ENCODE measurements at regions not wholly inside any gene's neighbourhood (a gene's known extent, or its start where the extent isn't known, plus 50 kb on each side); places are given as distances from the start of the nearest gene placed in this dataset.
A peak's percentile ranks its signal among the peaks of the same experiment; 100 is the strongest.

DNA sequence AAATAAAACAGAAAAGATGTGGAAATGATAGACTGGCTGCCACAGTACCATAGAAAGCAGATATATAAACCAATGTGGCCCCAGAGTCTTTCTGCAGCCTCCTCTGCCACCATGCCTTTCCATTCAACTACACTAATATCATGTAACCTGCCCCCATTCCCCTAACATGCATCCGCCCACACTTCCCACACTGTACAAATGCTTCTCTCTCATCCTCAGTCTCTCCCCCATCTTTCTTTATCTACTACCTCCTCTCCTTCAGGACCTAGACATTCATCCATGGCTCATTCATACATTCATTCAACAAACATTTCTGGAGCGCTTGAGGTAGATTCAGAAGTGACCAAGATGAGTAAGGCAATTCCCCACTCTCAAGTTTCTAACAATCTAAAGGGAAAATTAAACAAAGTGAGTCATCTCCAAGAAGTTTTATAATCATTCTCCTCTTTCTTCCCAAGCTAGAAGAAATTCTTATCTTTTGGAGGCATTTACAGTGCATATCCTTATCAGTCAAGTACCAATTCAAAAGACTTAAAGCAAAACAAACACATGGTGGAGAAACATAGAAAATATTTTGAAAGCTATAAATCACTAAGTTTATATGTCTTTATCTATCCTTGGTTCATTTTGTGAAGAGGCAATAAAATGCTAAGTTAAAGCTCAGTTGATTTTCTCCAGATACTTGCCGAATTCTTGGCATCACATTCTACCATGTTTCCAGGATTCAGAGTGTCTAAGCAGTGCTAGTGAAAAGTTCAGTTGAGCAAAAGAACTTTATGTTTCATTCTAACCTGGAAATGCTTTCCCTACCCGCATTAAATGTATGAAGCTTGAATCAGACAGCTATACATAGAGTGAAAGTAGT lies 70.5 kb upstream of the FRMD6 start:
- Histone ChIP-seq H3K9ac (ENCODE audit: low read length) (no peak overlapping the region), H3K9me3 (ENCODE audit: insufficient read depth, low read depth, low read length) (no peaks in the 10 kb centered on the region), H3K4ac (ENCODE audit: low read depth, low read length) (no peak overlapping the region), H4K91ac (ENCODE audit: low read depth, low read length) (no peak overlapping the region), H3K27me3 (ENCODE audit: insufficient read depth, low read length) (no peaks in the 10 kb centered on the region), H3K23ac (ENCODE audit: low read length) (no peak overlapping the region), H2BK120ac (ENCODE audit: insufficient read depth, low read length, poor library complexity) (no peak overlapping the region), H4K8ac (ENCODE audit: low read depth, low read length) (no peak overlapping the region), H2AFZ (ENCODE audit: insufficient read depth, low read length, poor library complexity) (no peak overlapping the region), H3K79me1 (ENCODE audit: low read length) (peaks cover 3% of the 10 kb centered on the region), H2BK12ac (ENCODE audit: low read length) (no peak overlapping the region), H3K4me2 (ENCODE audit: low read length) (no peak overlapping the region), H3K4me3 (ENCODE audit: low read depth, low read length) (no peak overlapping the region), H3K14ac (ENCODE audit: low read length) (no peak overlapping the region), H3K18ac (ENCODE audit: low read length) (no peak overlapping the region), H2BK5ac (ENCODE audit: low read depth, low read length, poor library complexity) (no peak overlapping the region), H3K27ac (ENCODE audit: low read depth, low read length) (no peak overlapping the region), H4K12ac (ENCODE audit: low read depth, low read length) (no peak overlapping the region), H3K4me1 (ENCODE audit: control insufficient read depth in 1 of 2, insufficient read depth in 2 of 2, low read length in 2 of 2) (peaks cover 2 to 3% of the 10 kb centered on the region in 2 experiments), H3K79me2 (ENCODE audit: control insufficient read depth, insufficient read depth, low read length, poor library complexity) (no peaks in the 10 kb centered on the region), H2AK5ac (ENCODE audit: low read length) (no peak overlapping the region), H3K36me3 (ENCODE audit: control insufficient read depth in 1 of 2, insufficient read depth in 2 of 2, low read length in 2 of 2) (no peaks in the 10 kb centered on the region)
- WGBS (ENCODE audit: extremely low coverage, insufficient coverage, insufficient read length) = no CpG with 5 or more reads among the region's 4 CpGs
- peak; percentile 54 to 81 for DNase-seq

DNA sequence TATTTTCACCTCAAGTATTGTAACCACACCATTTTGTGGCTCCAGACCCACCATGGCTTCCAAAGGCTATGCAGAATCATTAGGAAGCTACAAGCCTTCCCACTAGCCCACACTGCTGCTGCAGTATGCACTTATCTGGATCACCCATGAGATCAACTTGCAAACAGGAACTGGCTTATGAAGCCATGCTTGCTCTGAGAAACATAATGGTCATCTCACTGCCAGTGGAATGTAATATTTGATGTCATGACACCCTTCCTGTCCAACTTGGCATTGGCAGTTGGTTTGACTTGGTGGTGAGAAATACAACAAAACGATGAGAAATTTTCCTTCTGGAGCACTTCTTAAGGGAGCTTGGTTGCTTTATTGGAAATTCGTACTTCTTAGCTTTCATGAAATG lies 69.3 kb upstream of the FRMD6 start:
- H3K23ac ChIP-seq (ENCODE audit: low read length) = no peak overlapping the region
- no peak overlapping the region for H4K12ac ChIP-seq (ENCODE audit: low read depth, low read length)
- DNase-seq = no peak
- no peaks in the 10 kb centered on the region for H3K79me1 ChIP-seq (ENCODE audit: low read length)
- no peaks in the 10 kb centered on the region for H3K36me3 ChIP-seq (ENCODE audit: control insufficient read depth in 1 of 2, insufficient read depth in 2 of 2, low read length in 2 of 2)
- no peak overlapping the region for H2AK5ac ChIP-seq (ENCODE audit: low read length)
- no peak overlapping the region for H4K91ac ChIP-seq (ENCODE audit: low read depth, low read length)
- H3K9me3 ChIP-seq (ENCODE audit: insufficient read depth, low read depth, low read length) = no peaks in the 10 kb centered on the region
- no peaks in the 10 kb centered on the region for H3K27me3 ChIP-seq (ENCODE audit: insufficient read depth, low read length)
- H3K4me1 ChIP-seq (ENCODE audit: control insufficient read depth in 1 of 2, insufficient read depth in 2 of 2, low read length in 2 of 2) = no peaks in the 10 kb centered on the region
- whole genome bisulfite sequencing (ENCODE audit: extremely low coverage, insufficient coverage, insufficient read length) = no CpG with 5 or more reads among the region's 2 CpGs
- no peak overlapping the region for H3K9ac ChIP-seq (ENCODE audit: low read length)
- H3K27ac ChIP-seq (ENCODE audit: low read depth, low read length) = no peak overlapping the region
- H3K14ac ChIP-seq (ENCODE audit: low read length) = no peak overlapping the region
- H2AFZ ChIP-seq (ENCODE audit: insufficient read depth, low read length, poor library complexity) = no peak overlapping the region
- H3K18ac ChIP-seq (ENCODE audit: low read length) = no peak overlapping the region
- H4K8ac ChIP-seq (ENCODE audit: low read depth, low read length) = no peak overlapping the region
- no peak overlapping the region for H2BK120ac ChIP-seq (ENCODE audit: insufficient read depth, low read length, poor library complexity)
- H3K79me2 ChIP-seq (ENCODE audit: control insufficient read depth, insufficient read depth, low read length, poor library complexity) = no peaks in the 10 kb centered on the region
- H2BK12ac ChIP-seq (ENCODE audit: low read length) = no peak overlapping the region
- no peak overlapping the region for H3K4ac ChIP-seq (ENCODE audit: low read depth, low read length)
- no peak overlapping the region for H3K4me3 ChIP-seq (ENCODE audit: low read depth, low read length)
- H2BK5ac ChIP-seq (ENCODE audit: low read depth, low read length, poor library complexity) = no peak overlapping the region
- H3K4me2 ChIP-seq (ENCODE audit: low read length) = no peak overlapping the region

- Histone ChIP-seq H3K79me2 (ENCODE audit: control insufficient read depth, insufficient read depth, low read length, poor library complexity) (no peaks in the 10 kb centered on the region), H3K4me3 (ENCODE audit: low read depth, low read length) (no peak overlapping the region), H3K4ac (ENCODE audit: low read depth, low read length) (no peak overlapping the region), H4K8ac (ENCODE audit: low read depth, low read length) (no peak overlapping the region), H3K9me3 (ENCODE audit: insufficient read depth, low read depth, low read length) (no peaks in the 10 kb centered on the region), H4K12ac (ENCODE audit: low read depth, low read length) (no peak overlapping the region), H2AK5ac (ENCODE audit: low read length) (no peak overlapping the region), H3K9ac (ENCODE audit: low read length) (no peak overlapping the region), H3K4me1 (ENCODE audit: control insufficient read depth in 1 of 2, insufficient read depth in 2 of 2, low read length in 2 of 2) (peaks cover 0 to 2% of the 10 kb centered on the region in 2 experiments), H3K79me1 (ENCODE audit: low read length) (peaks cover 10% of the 10 kb centered on the region), H3K18ac (ENCODE audit: low read length) (no peak overlapping the region), H2BK5ac (ENCODE audit: low read depth, low read length, poor library complexity) (no peak overlapping the region), H3K23ac (ENCODE audit: low read length) (no peak overlapping the region), H2BK12ac (ENCODE audit: low read length) (no peak overlapping the region), H4K91ac (ENCODE audit: low read depth, low read length) (no peak overlapping the region), H3K27me3 (ENCODE audit: insufficient read depth, low read length) (no peaks in the 10 kb centered on the region), H2BK120ac (ENCODE audit: insufficient read depth, low read length, poor library complexity) (no peak overlapping the region), H3K4me2 (ENCODE audit: low read length) (no peak overlapping the region), H3K36me3 (ENCODE audit: control insufficient read depth in 1 of 2, insufficient read depth in 2 of 2, low read length in 2 of 2) (no peaks in the 10 kb centered on the region), H3K14ac (ENCODE audit: low read length) (no peak overlapping the region), H2AFZ (ENCODE audit: insufficient read depth, low read length, poor library complexity) (no peak overlapping the region), H3K27ac (ENCODE audit: low read depth, low read length) (no peak overlapping the region)
- no CpG with 5 or more reads among the region's 5 CpGs for WGBS (ENCODE audit: extremely low coverage, insufficient coverage, insufficient read length)
- no peak for DNase-seq
Measured at GRCh38 chr14:51585055-51585454, 66.7 kb upstream of the FRMD6 start.

DNA sequence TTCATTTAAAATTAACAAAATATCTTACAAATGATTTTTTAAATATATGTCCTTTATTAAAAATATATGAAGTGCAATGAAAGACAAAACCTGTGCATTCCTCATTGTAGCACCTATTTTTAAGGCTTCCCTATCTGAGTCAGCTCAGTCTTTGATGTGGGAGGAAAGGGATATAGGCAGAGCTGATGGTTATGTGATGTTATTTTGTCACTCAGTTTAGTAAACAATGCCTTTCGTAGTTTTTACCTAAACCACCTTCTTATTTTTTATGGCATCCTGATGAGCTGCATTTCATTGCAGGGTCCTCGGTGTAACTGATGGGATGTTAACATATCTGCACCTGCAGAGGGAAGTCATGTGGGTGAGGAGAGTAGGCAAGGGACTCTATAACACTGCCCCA lies 58.9 kb upstream of the FRMD6 start:
- Histone ChIP-seq H3K36me3 (ENCODE audit: control insufficient read depth in 1 of 2, insufficient read depth in 2 of 2, low read length in 2 of 2) (no peaks in the 10 kb centered on the region), H2AFZ (ENCODE audit: insufficient read depth, low read length, poor library complexity) (no peak overlapping the region), H4K12ac (ENCODE audit: low read depth, low read length) (no peak overlapping the region), H3K4me1 (ENCODE audit: control insufficient read depth in 1 of 2, insufficient read depth in 2 of 2, low read length in 2 of 2) (peaks cover 0 to 5% of the 10 kb centered on the region in 2 experiments), H3K27me3 (ENCODE audit: insufficient read depth, low read length) (no peaks in the 10 kb centered on the region), H3K4me2 (ENCODE audit: low read length) (no peak overlapping the region), H3K14ac (ENCODE audit: low read length) (no peak overlapping the region), H2AK5ac (ENCODE audit: low read length) (no peak overlapping the region), H3K23ac (ENCODE audit: low read length) (no peak overlapping the region), H3K79me2 (ENCODE audit: control insufficient read depth, insufficient read depth, low read length, poor library complexity) (no peaks in the 10 kb centered on the region), H2BK120ac (ENCODE audit: insufficient read depth, low read length, poor library complexity) (no peak overlapping the region), H2BK5ac (ENCODE audit: low read depth, low read length, poor library complexity) (no peak overlapping the region), H3K18ac (ENCODE audit: low read length) (no peak overlapping the region), H4K8ac (ENCODE audit: low read depth, low read length) (no peak overlapping the region), H4K91ac (ENCODE audit: low read depth, low read length) (no peak overlapping the region), H3K4ac (ENCODE audit: low read depth, low read length) (no peak overlapping the region), H3K9me3 (ENCODE audit: insufficient read depth, low read depth, low read length) (no peaks in the 10 kb centered on the region), H2BK12ac (ENCODE audit: low read length) (no peak overlapping the region), H3K9ac (ENCODE audit: low read length) (no peak overlapping the region), H3K4me3 (ENCODE audit: low read depth, low read length) (no peak overlapping the region), H3K27ac (ENCODE audit: low read depth, low read length) (no peak overlapping the region), H3K79me1 (ENCODE audit: low read length) (peaks cover 12% of the 10 kb centered on the region)
- WGBS (ENCODE audit: extremely low coverage, insufficient coverage, insufficient read length) = no CpG with 5 or more reads among the region's 2 CpGs
- no peak for DNase-seq

Data from trophoblast cell (in vitro differentiated cells and primary cell).